Endothelial cell of umbilical vein (primary cell): ENCODE measurements at regions not wholly inside any gene's neighbourhood (a gene's known extent, or its start where the extent isn't known, plus 50 kb on each side); places are given as distances from the start of the nearest gene placed in this dataset.

ENCODE experiments used
- BruUV-seq: library from RNA; stranded (reverse); fragments of 400-500 nt; replicated peaks from 2 replicates; lab custom pipeline; 2021; lab: Mats Ljungman, UMichigan
- CTCF ChIA-PET: fragments of 300-600, 350-600 bp; sonication (Branson Sonifier 250); formaldehyde crosslinking; loops from one replicate; lab custom pipeline; 2021; ENCODE audit warnings: antibody characterized with exemption, inconsistent platforms; lab: Charles Lee
- POLR2A ChIA-PET: fragments of 300-600, 350-600 bp; sonication (Branson Sonifier 250); formaldehyde crosslinking; loops from one replicate; lab custom pipeline; 2021; ENCODE audit warnings: antibody characterized with exemption, inconsistent platforms; lab: Charles Lee
- DNase-seq: peaks from one replicate; pipeline ENCODE4 v3.0.0-alpha.2; 2011; ENCODE audit warnings: low read depth, low spot score
- FAIRE-seq: peaks from 2 replicates; lab custom pipeline; 2011; peaks lifted over from hg19 to GRCh38; lab: Jason Lieb, UNC
- H2AFZ ChIP-seq: 2 replicates; pipeline ENCODE4 v1.6.0; 2012; ENCODE audit warnings: low read depth, low read length, control low read depth, inconsistent platforms
- H3K27ac ChIP-seq: 2 replicates; pipeline ENCODE4 v1.5.1; 2011; ENCODE audit warnings: low read depth, mild to moderate bottlenecking, control low read depth, low read length, moderate library complexity; ENCODE audit not compliant: insufficient read depth
- H3K27me3 ChIP-seq, 2 experiments: 2 replicates each; pipeline versions ENCODE4 v1.6.0 to v1.6.1; 2011; ENCODE audit warnings: low read length in 2 of 2, mixed read lengths in 1 of 2; ENCODE audit not compliant: control insufficient read depth in 2 of 2, insufficient read depth in 2 of 2
- H3K36me3 ChIP-seq, 2 experiments: 2 replicates in 1 of 2; 3 replicates in 1 of 2; pipeline ENCODE4 v1.5.1; 2011; ENCODE audit warnings: low read length in 2 of 2, mild to moderate bottlenecking in 1 of 2, moderate library complexity in 1 of 2; ENCODE audit not compliant: control insufficient read depth in 2 of 2, insufficient read depth in 2 of 2; ENCODE audit errors: extremely low read depth in 1 of 2
- H3K4me1 ChIP-seq: 3 replicates; pipeline ENCODE4 v1.5.1; 2011; ENCODE audit warnings: mild to moderate bottlenecking, low read length; ENCODE audit not compliant: control insufficient read depth, insufficient read depth; ENCODE audit errors: extremely low read depth
- H3K4me2 ChIP-seq: 2 replicates; pipeline ENCODE4 v1.6.1; 2011; ENCODE audit warnings: low read length, control low read depth, mixed read lengths; ENCODE audit not compliant: insufficient read depth
- H3K4me3 ChIP-seq, 3 experiments: fragments of 200-600 bp in 1 of 3; sonication (generic), shearing (Covaris generic) in 1 of 3; replicated peaks in 1 of 3; 2 replicates each; pipeline ENCODE4 v1.5.1; 2011 to 2016; ENCODE audit warnings: control low read depth in 3 of 3, low read length in 3 of 3, mild to moderate bottlenecking in 2 of 3, inconsistent platforms in 1 of 3, low read depth in 1 of 3, moderate library complexity in 1 of 3; ENCODE audit not compliant: insufficient read depth in 1 of 3
- H3K79me2 ChIP-seq: 2 replicates; pipeline ENCODE4 v1.6.0; 2012; ENCODE audit warnings: low read length, inconsistent platforms; ENCODE audit not compliant: control insufficient read depth, insufficient read depth
- H3K9ac ChIP-seq: replicated peaks from 2 replicates; pipeline ENCODE3; 2011; ENCODE audit warnings: low read length, control low read depth; ENCODE audit not compliant: insufficient read depth; ENCODE audit errors: extremely low read depth
- H3K9me1 ChIP-seq: replicated peaks from 3 replicates; pipeline ENCODE4 v1.6.0; 2011; ENCODE audit warnings: mild to moderate bottlenecking, low read length; ENCODE audit not compliant: control insufficient read depth, insufficient read depth; ENCODE audit errors: extremely low read depth
- H3K9me3 ChIP-seq: replicated peaks from 2 replicates; pipeline ENCODE4 v1.5.1; 2012; ENCODE audit warnings: low read length, inconsistent platforms; ENCODE audit not compliant: control insufficient read depth, insufficient read depth
- H4K20me1 ChIP-seq: replicated peaks from 2 replicates; pipeline ENCODE3; 2011; ENCODE audit warnings: mild to moderate bottlenecking, low read length; ENCODE audit not compliant: control insufficient read depth, insufficient read depth; ENCODE audit errors: extremely low read depth
- EZH2 ChIP-seq: IDR thresholded peaks from 2 replicates; pipeline ENCODE4 v1.6.1; 2012; ENCODE audit warnings: borderline replicate concordance, low read depth, mild to moderate bottlenecking, moderate library complexity, low read length, inconsistent platforms; ENCODE audit not compliant: severe bottlenecking
- FOS ChIP-seq: IDR thresholded peaks from 2 replicates; pipeline ENCODE4 v1.6.1; 2011; ENCODE audit warnings: mild to moderate bottlenecking, low read length, moderate library complexity, borderline replicate concordance; ENCODE audit not compliant: insufficient read depth
- GATA2 ChIP-seq: IDR thresholded peaks from 2 replicates; pipeline ENCODE4 v1.7.0; 2011; ENCODE audit warnings: low read depth, mild to moderate bottlenecking, moderate library complexity, mixed read lengths, low read length; ENCODE audit not compliant: insufficient read length, insufficient read depth
- JUN ChIP-seq: IDR thresholded peaks from 2 replicates; pipeline ENCODE4 v1.6.1; 2011; ENCODE audit warnings: borderline replicate concordance, low read depth; ENCODE audit not compliant: insufficient read length, insufficient read depth
- MYC ChIP-seq: IDR thresholded peaks from one replicate; pipeline ENCODE4 v1.6.1; 2011; ENCODE audit warnings: mild to moderate bottlenecking, low read depth, low read length
- POLR2A ChIP-seq: IDR thresholded peaks from 2 replicates; pipeline ENCODE4 v1.6.1; 2012; ENCODE audit warnings: low read depth, mild to moderate bottlenecking, control low read depth, low read length
- POLR2AphosphoS5 ChIP-seq: IDR thresholded peaks from 2 replicates; pipeline ENCODE4 v1.6.1; 2012; ENCODE audit warnings: low read depth, mild to moderate bottlenecking, control low read depth, low read length, moderate library complexity; ENCODE audit not compliant: insufficient read depth
- dilution Hi-C: fragments of 300-500 bp; cut with MboI; formaldehyde crosslinking; loops from one replicate; pipeline ENCODE4 v1.15.0; 2019; ENCODE audit warnings: low sequenced_read_pairs; ENCODE audit not compliant: extremely low pct_ligation_motif_present
- intact Hi-C: fragments of 100-400 bp; cut with micrococcal nuclease; formaldehyde crosslinking; loops from one replicate; pipeline ENCODE4 v1.10.0; 2022
- TF ChIP-seq, protein P1 (sequence below), 2 donors: IDR thresholded peaks; 1 replicate in 1 of 2; 2 replicates in 1 of 2; pipeline ENCODE4 v1.5.1; 2011; ENCODE audit warnings: low read length in 2 of 2, mild to moderate bottlenecking in 2 of 2, moderate library complexity in 2 of 2, control low read depth in 1 of 2, inconsistent platforms in 1 of 2, low read depth in 1 of 2; ENCODE audit not compliant: insufficient read depth in 1 of 2; ENCODE audit errors: extremely low read depth in 1 of 2
- TF ChIP-seq, protein P2 (sequence below): IDR thresholded peaks from 2 replicates; pipeline ENCODE4 v1.6.1; 2011; ENCODE audit not compliant: insufficient read depth, insufficient read length

DNA sequence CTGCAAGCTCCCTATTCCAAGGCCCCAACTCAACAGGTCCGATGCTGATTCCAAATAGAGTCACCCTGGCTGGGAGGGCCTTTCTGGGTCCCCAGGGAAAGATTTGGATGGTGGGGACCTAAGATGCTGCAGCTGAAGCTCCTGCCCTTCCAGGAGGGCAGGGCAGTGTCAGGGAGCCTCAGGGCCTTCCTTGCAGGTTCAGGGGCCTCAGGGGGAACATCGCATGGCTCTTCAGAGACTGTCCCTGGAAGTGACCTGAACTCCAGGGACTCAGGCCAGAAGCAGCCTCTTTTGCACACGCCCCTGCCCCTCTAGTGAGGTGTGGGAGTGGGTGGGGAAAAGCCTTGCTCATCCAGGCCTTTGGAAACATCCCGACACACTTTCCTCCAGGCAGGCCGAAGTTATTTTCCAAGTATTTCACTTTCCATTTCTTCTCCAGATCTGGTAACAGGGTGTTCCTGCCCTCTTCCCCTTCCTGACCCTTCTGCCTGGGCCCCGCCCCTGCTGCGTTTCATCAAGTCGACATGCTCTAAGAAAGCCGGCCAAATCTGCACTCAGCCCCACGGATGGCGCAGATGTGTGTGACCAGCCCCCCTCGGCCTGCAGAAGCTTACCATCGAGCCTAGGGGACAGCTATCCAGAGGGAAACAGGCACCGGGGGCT is 159.5 kb downstream of the FGF18 start:
- Histone ChIP-seq H3K27me3 (peaks cover 5 to 6% of the 10 kb centered on the region in 2 experiments), H2AFZ (no peak overlapping the region), H3K36me3 (no peaks in the 10 kb centered on the region), H3K9me1 (no peaks in the 10 kb centered on the region), H3K79me2 (no peaks in the 10 kb centered on the region), H3K27ac (no peak overlapping the region), H3K4me3 (no peak overlapping the region), H4K20me1 (no peaks in the 10 kb centered on the region), H3K9me3 (no peaks in the 10 kb centered on the region), H3K4me2 (no peak overlapping the region), H3K4me1 (no peaks in the 10 kb centered on the region), H3K9ac (no peak overlapping the region)
- dilution Hi-C loops = no loop called here
- CTCF ChIA-PET = interaction anchor here (1.3 kb wide), 1 partner anchor 51 kb away, joined by 3 read pairs; no protein-coding TSS in a partner anchor
- FAIRE-seq (no peak), DNase-seq (no peak)
- intact Hi-C loops = no loop called here
- POLR2A ChIA-PET = no interaction called here
- TF ChIP-seq GATA2 (no peak), FOS (no peak), POLR2AphosphoS5 (no peak), JUN (no peak), MYC (no peak), EZH2 (no peak), POLR2A (no peak)
- TF ChIP-seq, protein P1, sequence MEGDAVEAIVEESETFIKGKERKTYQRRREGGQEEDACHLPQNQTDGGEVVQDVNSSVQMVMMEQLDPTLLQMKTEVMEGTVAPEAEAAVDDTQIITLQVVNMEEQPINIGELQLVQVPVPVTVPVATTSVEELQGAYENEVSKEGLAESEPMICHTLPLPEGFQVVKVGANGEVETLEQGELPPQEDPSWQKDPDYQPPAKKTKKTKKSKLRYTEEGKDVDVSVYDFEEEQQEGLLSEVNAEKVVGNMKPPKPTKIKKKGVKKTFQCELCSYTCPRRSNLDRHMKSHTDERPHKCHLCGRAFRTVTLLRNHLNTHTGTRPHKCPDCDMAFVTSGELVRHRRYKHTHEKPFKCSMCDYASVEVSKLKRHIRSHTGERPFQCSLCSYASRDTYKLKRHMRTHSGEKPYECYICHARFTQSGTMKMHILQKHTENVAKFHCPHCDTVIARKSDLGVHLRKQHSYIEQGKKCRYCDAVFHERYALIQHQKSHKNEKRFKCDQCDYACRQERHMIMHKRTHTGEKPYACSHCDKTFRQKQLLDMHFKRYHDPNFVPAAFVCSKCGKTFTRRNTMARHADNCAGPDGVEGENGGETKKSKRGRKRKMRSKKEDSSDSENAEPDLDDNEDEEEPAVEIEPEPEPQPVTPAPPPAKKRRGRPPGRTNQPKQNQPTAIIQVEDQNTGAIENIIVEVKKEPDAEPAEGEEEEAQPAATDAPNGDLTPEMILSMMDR (IDR thresholded peaks at IDR 0.05; ENCODE audit: extremely low read depth in 1 of 2, insufficient read depth in 1 of 2, low read depth in 1 of 2, low read length in 2 of 2) = no peak
- TF ChIP-seq, protein P2, sequence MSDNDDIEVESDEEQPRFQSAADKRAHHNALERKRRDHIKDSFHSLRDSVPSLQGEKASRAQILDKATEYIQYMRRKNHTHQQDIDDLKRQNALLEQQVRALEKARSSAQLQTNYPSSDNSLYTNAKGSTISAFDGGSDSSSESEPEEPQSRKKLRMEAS = no peak
- BruUV-seq = no TSS peak
